ENCODE measurements at regions not wholly inside any gene's neighbourhood (a gene's known extent, or its start where the extent isn't known, plus 50 kb on each side); places are given as distances from the start of the nearest gene placed in this dataset.

DNA sequence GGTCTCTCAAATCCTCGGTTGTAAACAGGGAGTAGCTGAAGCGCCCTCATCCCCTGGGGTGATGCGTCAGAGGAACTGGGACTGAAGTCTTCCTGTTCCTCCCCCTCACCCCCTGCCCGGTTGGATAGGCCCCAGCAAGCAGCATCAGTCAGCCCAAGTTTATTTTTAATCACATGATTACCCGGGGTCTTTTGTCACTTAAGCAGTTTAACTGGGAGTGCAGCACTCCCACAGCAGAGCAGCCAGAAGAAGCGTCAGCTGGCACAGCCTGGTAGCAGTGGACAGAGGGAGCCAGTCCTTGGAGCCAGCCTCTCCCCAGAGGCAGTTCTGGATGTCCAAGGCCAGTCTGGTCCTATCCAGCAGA is 342.1 kb downstream of the CTTN start:
- H3K27me3 ChIP-seq (replicated peaks) = no peaks in the 10 kb centered on the region
- H3K4me3 ChIP-seq (ENCODE audit: low read depth, low read length) = no peak overlapping the region
- TF ChIP-seq, protein P1, sequence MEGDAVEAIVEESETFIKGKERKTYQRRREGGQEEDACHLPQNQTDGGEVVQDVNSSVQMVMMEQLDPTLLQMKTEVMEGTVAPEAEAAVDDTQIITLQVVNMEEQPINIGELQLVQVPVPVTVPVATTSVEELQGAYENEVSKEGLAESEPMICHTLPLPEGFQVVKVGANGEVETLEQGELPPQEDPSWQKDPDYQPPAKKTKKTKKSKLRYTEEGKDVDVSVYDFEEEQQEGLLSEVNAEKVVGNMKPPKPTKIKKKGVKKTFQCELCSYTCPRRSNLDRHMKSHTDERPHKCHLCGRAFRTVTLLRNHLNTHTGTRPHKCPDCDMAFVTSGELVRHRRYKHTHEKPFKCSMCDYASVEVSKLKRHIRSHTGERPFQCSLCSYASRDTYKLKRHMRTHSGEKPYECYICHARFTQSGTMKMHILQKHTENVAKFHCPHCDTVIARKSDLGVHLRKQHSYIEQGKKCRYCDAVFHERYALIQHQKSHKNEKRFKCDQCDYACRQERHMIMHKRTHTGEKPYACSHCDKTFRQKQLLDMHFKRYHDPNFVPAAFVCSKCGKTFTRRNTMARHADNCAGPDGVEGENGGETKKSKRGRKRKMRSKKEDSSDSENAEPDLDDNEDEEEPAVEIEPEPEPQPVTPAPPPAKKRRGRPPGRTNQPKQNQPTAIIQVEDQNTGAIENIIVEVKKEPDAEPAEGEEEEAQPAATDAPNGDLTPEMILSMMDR (IDR thresholded peaks at IDR 0.05; ENCODE audit: low read depth, low read length, missing control alignments) = no peak
- in situ Hi-C loops (cut with HindIII; ENCODE audit: low pct_ligation_motif_present, low sequenced_read_pairs) = no loop called here
- H3K27ac ChIP-seq = no peak overlapping the region
- H3K36me3 ChIP-seq (replicated peaks) = no peaks in the 10 kb centered on the region
- DNase-seq = no peak

DNA sequence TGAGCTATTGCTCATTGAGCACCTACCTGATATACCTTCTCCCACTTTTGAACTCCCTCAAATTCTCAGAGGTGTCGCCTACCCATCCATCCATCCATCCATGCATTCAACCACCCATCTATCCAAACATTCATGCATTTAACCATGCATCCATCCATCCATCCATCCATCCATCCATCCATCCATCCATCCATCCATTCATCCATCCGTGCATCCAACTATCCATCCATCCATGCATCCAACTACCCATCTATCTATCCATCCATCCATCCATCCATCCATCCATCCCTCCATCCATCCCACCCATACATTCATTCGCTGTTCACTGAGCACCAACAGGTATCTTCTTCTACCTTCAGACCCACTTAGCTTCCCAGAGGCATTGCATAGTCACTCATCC is 342.8 kb downstream of the CTTN start:
- H3K27me3 ChIP-seq (replicated peaks) = no peaks in the 10 kb centered on the region
- no peaks in the 10 kb centered on the region for H3K36me3 ChIP-seq (replicated peaks)
- no peak for DNase-seq
- in situ Hi-C loops (cut with HindIII; ENCODE audit: low pct_ligation_motif_present, low sequenced_read_pairs) = no loop called here
- H3K27ac ChIP-seq = no peak overlapping the region
- TF ChIP-seq, protein P1 (IDR thresholded peaks at IDR 0.05; ENCODE audit: low read depth, low read length, missing control alignments) = no peak
- no peak overlapping the region for H3K4me3 ChIP-seq (ENCODE audit: low read depth, low read length)

DNA sequence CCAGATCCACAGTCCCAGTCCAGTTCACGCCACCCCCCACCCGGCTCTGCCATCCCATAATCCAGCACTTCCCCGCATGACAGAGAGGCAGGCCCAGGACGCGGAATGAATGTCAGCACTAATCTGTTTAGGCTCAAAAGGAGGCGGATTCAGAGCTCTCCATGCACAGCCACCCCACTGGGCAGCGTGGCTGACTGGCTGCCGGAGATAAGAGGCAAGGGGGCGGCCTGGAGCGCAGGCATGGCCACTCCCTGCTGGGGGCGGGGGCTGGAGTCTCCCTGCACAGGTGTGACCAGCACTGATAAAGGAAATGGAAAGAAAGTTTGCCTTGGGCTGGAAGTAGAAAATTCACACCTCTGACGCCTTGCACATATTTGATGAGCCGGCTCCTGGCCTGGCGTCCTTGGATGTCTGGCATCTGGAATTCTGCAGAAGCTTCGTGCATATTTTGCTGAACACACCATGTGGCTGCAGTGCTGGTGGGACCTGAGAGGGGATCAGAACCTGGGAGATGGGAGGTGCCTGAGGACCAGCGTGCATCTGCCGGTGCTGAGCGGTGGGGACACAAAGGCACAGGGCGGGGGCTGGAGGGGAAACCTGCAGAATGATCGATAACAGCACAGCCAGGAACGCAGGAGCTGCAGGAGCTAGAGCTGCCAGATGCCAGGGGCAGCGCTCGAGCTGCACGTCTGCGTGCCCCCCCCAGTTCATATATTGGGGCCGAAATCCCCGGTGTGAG is 344.4 kb downstream of the CTTN start:
- Histone ChIP-seq H3K27me3 (replicated peaks) (no peaks in the 10 kb centered on the region), H3K4me3 (ENCODE audit: low read depth, low read length) (no peak overlapping the region), H3K36me3 (replicated peaks) (no peaks in the 10 kb centered on the region), H3K27ac (no peak overlapping the region)
- DNase-seq = no peak
- TF ChIP-seq, protein P1 (IDR thresholded peaks at IDR 0.05; ENCODE audit: low read depth, low read length, missing control alignments) = no peak
- in situ Hi-C loops (cut with HindIII; ENCODE audit: low pct_ligation_motif_present, low sequenced_read_pairs) = no loop called here

DNA sequence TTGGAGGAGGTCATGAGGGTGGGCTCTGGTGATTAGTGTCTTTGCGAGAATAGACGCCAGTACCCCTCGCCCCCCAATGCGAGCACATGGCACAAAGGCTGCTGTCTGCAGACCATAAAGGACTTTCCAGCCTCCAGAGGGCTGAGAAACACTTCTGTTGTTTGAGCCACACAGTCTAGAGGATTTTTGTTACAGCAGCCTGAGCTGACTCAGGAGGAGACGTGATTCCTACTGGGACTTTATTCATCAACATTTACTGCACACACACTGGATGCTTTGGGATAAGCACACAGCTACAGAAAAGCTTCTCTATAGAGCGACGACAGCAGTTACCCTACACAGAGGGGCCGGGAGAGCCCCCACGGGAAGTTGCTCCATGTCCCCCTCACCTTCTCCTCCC is 345.0 kb downstream of the CTTN start:
- H3K36me3 ChIP-seq (replicated peaks) = no peaks in the 10 kb centered on the region
- no peaks in the 10 kb centered on the region for H3K27me3 ChIP-seq (replicated peaks)
- TF ChIP-seq, protein P1 (IDR thresholded peaks at IDR 0.05; ENCODE audit: low read depth, low read length, missing control alignments) = no peak
- no peak overlapping the region for H3K4me3 ChIP-seq (ENCODE audit: low read depth, low read length)
- in situ Hi-C loops (cut with HindIII; ENCODE audit: low pct_ligation_motif_present, low sequenced_read_pairs) = no loop called here
- no peak for DNase-seq
- no peak overlapping the region for H3K27ac ChIP-seq

DNA sequence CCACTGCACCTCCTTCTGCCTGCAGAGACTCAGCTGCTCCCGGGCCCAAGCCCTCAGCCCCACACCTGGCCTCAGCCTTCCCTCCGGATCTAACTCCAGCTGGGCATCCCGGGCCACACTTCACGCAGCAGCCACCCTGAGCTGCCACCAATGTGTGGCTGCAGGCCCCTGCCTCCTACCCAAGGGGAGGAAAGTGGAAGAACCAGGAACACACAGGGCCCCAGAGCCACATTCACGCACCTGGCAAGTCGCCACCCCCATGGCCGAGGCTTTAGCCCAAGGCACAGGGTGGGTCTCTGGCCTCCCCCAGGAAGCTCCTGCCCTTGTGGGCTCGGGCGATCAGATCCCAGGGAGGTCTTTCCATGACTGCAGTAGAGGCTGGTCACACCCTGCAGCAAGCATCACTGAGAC is 345.6 kb downstream of the CTTN start:
- Histone ChIP-seq H3K27ac (no peak overlapping the region), H3K27me3 (replicated peaks) (no peaks in the 10 kb centered on the region)
- TF ChIP-seq, protein P1 (IDR thresholded peaks at IDR 0.05; ENCODE audit: low read depth, low read length, missing control alignments) = no peak

More for the DNA sequence above, 345.6 kb downstream of the CTTN start:
- Histone ChIP-seq H3K4me3 (ENCODE audit: low read depth, low read length) (no peak overlapping the region), H3K36me3 (replicated peaks) (no peaks in the 10 kb centered on the region)
- in situ Hi-C loops (cut with HindIII; ENCODE audit: low pct_ligation_motif_present, low sequenced_read_pairs) = no loop called here
- DNase-seq = no peak
